Activated naive CD8-positive, alpha-beta T cell treated with anti-CD3 and anti-CD28 coated beads, Interleukin-2, amount 10 ng/mL, durations not matched to agents 7 days and 5 days (primary cell): ENCODE measurements at regions not wholly inside any gene's neighbourhood (a gene's known extent, or its start where the extent isn't known, plus 50 kb on each side); places are given as distances from the start of the nearest gene placed in this dataset.
"Not testable (repeated sequence)": the region's sequence is repeated elsewhere in the genome, so short reads cannot be mapped to it uniquely, and the experiment has no call there.

Source experiments
- ATAC-seq: fragments of 150-1000 bp; cut with Tn5 transposase; one replicate; pipeline ENCODE4 v1.10.0; 2021; ENCODE audit warnings: low read depth, moderate library complexity
- POLR2A ChIA-PET: fragments of 350-600 bp; sonication (Branson Sonifier 250); formaldehyde crosslinking; loops from one replicate; lab custom pipeline; 2021; ENCODE audit warnings: antibody characterized with exemption; lab: Charles Lee
- DNase-seq: peaks from one replicate; pipeline ENCODE4 v3.0.0; 2021
- H3K27ac Mint-ChIP-seq: one replicate; pipeline ENCODE4 v1.8.0; 2022; ENCODE audit warnings: mild to moderate bottlenecking, mixed read lengths
- H3K27me3 Mint-ChIP-seq: one replicate; pipeline ENCODE4 v1.8.0; 2022; ENCODE audit warnings: mild to moderate bottlenecking, moderate library complexity, mixed read lengths
- H3K36me3 Mint-ChIP-seq: one replicate; pipeline ENCODE4 v1.8.0; 2021; ENCODE audit warnings: mild to moderate bottlenecking, mixed read lengths
- H3K4me1 Mint-ChIP-seq: one replicate; pipeline ENCODE4 v1.8.0; 2021; ENCODE audit warnings: mixed read lengths
- H3K4me3 Mint-ChIP-seq: one replicate; pipeline ENCODE4 v1.8.0; 2022; ENCODE audit warnings: mild to moderate bottlenecking, moderate library complexity, mixed read lengths
- H3K9me3 Mint-ChIP-seq: one replicate; pipeline ENCODE4 v1.8.0; 2021; ENCODE audit warnings: mixed read lengths

- H3K36me3 Mint-ChIP-seq, DNase-seq, H3K4me3 Mint-ChIP-seq, H3K4me1 Mint-ChIP-seq, ATAC-seq, POLR2A ChIA-PET, H3K27ac Mint-ChIP-seq: not testable (repeated sequence)
- Mint-ChIP-seq H3K27me3 (peaks cover 12% of the 10 kb centered on the region), H3K9me3 (peaks cover 13% of the 10 kb centered on the region)
These were observed 54.1 kb upstream of the USP14 start for GRCh38 chr18:104264-104663.

- POLR2A ChIA-PET, H3K4me1 Mint-ChIP-seq, H3K36me3 Mint-ChIP-seq, H3K4me3 Mint-ChIP-seq, H3K27ac Mint-ChIP-seq, DNase-seq: not testable (repeated sequence)
- peak; percentile 43 for ATAC-seq
- peaks cover 12% of the 10 kb centered on the region for H3K27me3 Mint-ChIP-seq
- peaks cover 21% of the 10 kb centered on the region for H3K9me3 Mint-ChIP-seq
These were observed 53.0 kb upstream of the USP14 start for GRCh38 chr18:105161-106053.

- POLR2A ChIA-PET, ATAC-seq, DNase-seq, H3K4me1 Mint-ChIP-seq, H3K4me3 Mint-ChIP-seq, H3K27ac Mint-ChIP-seq, H3K36me3 Mint-ChIP-seq, H3K27me3 Mint-ChIP-seq: not testable (repeated sequence)
- H3K9me3 Mint-ChIP-seq: peaks cover 23% of the 10 kb centered on the region
These were observed 52.1 kb upstream of the USP14 start for GRCh38 chr18:106054-106851.

GRCh38 chr18:106868-107384 lies 51.4 kb upstream of the USP14 start:
- DNase-seq, POLR2A ChIA-PET, H3K4me1 Mint-ChIP-seq, ATAC-seq, H3K27ac Mint-ChIP-seq, H3K36me3 Mint-ChIP-seq, H3K4me3 Mint-ChIP-seq, H3K27me3 Mint-ChIP-seq: not testable (repeated sequence)
- H3K9me3 Mint-ChIP-seq: peaks cover 23% of the 10 kb centered on the region

- H3K4me3 Mint-ChIP-seq, H3K4me1 Mint-ChIP-seq, H3K27me3 Mint-ChIP-seq, H3K36me3 Mint-ChIP-seq, ATAC-seq, H3K27ac Mint-ChIP-seq, DNase-seq, POLR2A ChIA-PET: not testable (repeated sequence)
- peaks cover 23% of the 10 kb centered on the region for H3K9me3 Mint-ChIP-seq
These were observed 50.9 kb upstream of the USP14 start for GRCh38 chr18:107464-107863.

GRCh38 chr18:107947-108664 lies 50.3 kb upstream of the USP14 start:
- POLR2A ChIA-PET, H3K36me3 Mint-ChIP-seq, H3K27ac Mint-ChIP-seq, DNase-seq, H3K4me3 Mint-ChIP-seq, H3K27me3 Mint-ChIP-seq, ATAC-seq, H3K4me1 Mint-ChIP-seq: not testable (repeated sequence)
- H3K9me3 Mint-ChIP-seq: peaks cover 23% of the 10 kb centered on the region
